Choroid plexus epithelial cell (primary cell): ENCODE measurements at regions not wholly inside any gene's neighbourhood (a gene's known extent, or its start where the extent isn't known, plus 50 kb on each side); places are given as distances from the start of the nearest gene placed in this dataset.

Experiments used
- DNase-seq: peaks from one replicate; pipeline ENCODE4 v3.0.0-alpha.2; 2010; ENCODE audit warnings: low read depth
- H3K4me3 ChIP-seq: 2 replicates; pipeline ENCODE4 v1.5.1; 2011; ENCODE audit warnings: low read depth, mild to moderate bottlenecking, control low read depth, low read length, moderate library complexity
- TF ChIP-seq, protein P1 (sequence below): conservative IDR thresholded peaks from 2 replicates; pipeline ENCODE4 v1.5.1; 2011; ENCODE audit warnings: low read depth, mild to moderate bottlenecking, control low read depth, inconsistent platforms, low read length, moderate library complexity

DNA sequence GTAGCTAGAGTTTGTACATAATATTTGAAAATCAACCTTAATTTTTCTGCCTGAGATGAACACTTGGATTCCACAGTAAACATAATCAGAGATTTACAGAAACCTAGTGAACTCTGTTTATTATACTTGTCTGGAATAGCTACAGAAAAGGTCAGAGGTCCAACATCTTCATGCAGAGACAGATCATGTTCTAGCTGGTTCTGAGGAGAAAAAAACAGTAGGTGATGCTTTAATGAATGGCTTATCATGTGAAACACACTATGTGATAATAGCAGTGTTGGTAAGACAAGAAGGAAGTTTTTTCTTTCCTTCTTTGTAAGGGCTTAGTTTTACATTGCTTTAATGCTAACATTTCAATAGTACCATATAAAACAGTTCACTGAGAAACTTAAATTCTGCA lies 846.4 kb upstream of the ZEB2 start:
- DNase-seq = peak; percentile 8
- TF ChIP-seq, protein P1, sequence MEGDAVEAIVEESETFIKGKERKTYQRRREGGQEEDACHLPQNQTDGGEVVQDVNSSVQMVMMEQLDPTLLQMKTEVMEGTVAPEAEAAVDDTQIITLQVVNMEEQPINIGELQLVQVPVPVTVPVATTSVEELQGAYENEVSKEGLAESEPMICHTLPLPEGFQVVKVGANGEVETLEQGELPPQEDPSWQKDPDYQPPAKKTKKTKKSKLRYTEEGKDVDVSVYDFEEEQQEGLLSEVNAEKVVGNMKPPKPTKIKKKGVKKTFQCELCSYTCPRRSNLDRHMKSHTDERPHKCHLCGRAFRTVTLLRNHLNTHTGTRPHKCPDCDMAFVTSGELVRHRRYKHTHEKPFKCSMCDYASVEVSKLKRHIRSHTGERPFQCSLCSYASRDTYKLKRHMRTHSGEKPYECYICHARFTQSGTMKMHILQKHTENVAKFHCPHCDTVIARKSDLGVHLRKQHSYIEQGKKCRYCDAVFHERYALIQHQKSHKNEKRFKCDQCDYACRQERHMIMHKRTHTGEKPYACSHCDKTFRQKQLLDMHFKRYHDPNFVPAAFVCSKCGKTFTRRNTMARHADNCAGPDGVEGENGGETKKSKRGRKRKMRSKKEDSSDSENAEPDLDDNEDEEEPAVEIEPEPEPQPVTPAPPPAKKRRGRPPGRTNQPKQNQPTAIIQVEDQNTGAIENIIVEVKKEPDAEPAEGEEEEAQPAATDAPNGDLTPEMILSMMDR = no peak
- H3K4me3 ChIP-seq = no peak overlapping the region

DNA sequence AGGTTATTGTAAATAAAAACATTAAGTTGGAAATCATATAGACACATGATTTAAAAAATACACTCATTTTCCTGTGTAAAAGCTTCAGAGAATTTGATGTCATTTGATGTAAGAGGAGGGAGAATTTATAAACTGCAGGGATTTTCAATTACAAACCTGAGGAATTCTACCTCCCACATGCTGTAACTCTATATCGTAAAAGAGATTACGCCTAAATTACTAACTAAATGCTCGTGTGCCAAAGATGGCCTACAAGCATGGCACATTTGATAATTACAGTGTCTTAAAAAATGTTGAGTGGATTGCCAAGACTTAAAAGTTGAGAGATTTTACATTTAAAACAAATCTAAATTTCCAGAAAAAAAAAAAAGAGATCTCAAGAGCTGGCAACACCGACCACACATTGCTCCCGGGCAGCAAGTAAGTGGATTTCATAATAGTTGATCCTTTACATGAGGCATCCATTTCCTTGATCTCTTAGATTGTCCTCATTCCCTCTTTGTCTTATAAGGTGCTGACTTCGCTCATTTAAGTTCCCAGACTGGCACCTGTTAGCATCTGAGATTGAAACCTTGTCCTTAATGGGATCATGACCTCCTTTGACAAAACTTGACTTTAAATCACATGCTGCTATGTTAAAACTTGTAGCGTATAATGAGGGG lies 840.3 kb upstream of the ZEB2 start:
- no peak for DNase-seq
- no peak overlapping the region for H3K4me3 ChIP-seq

DNA sequence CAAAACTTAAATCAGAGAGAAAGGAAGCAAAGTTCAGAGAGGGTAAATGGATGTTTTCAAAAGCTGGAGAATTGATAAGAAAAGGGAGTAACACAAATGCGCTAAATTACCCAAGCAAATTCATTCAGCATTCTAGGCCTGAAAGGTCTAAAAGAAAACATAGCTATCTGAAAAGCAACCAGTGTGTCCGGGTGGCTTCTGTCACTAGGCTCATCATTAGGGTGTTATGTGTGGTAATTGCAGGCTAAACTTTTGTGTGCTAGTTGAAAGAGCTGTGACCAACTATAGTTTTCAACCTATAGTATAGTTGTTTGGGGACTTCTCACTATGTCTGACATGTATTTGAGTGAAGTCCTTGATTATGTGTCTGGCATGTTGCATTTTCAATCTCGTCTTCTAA lies 839.6 kb upstream of the ZEB2 start:
- no peak overlapping the region for H3K4me3 ChIP-seq
- DNase-seq = no peak
- TF ChIP-seq, protein P1 = no peak

More for the DNA sequence above, 840.3 kb upstream of the ZEB2 start:
- TF ChIP-seq, protein P1 = no peak

DNA sequence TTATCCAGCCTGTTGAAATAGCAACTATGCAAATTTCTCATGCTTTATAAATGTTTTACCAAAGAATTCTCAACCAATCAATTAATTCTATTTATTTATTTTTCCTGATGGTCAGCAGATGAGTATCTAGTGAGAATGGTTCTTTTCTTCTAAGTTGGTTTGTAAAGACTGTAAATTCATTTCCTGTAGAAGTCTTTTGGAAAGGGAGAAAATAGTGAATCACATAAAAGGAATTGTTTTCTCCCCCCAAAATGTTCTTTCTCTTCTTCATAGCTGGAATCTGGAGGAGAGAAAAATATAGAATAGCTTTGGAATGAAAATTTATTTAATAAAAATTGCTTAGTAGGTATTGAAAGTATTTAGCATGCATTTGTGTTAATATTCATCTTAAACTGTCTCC lies 836.1 kb upstream of the ZEB2 start:
- TF ChIP-seq, protein P1 = no peak
- no peak overlapping the region for H3K4me3 ChIP-seq
- no peak for DNase-seq

DNA sequence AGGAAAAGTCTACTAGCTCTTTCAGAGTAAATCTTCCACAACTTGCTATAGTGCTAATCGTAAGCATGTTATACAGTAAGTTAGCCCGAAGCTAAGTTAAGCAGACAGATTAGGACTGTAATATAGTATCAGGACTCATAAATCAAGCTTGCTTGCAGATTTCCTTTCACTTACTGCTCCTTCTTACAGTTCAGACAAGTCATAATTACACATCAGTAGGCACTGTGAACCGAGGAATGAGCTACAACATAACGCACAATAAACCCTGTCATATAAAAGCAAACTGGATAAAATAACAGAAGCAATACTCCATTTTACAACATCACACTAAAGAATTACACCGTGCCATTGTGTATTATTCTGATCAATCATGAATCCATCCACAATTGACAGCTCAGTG lies 832.6 kb upstream of the ZEB2 start:
- DNase-seq = no peak
- H3K4me3 ChIP-seq = no peak overlapping the region
- TF ChIP-seq, protein P1 = no peak

DNA sequence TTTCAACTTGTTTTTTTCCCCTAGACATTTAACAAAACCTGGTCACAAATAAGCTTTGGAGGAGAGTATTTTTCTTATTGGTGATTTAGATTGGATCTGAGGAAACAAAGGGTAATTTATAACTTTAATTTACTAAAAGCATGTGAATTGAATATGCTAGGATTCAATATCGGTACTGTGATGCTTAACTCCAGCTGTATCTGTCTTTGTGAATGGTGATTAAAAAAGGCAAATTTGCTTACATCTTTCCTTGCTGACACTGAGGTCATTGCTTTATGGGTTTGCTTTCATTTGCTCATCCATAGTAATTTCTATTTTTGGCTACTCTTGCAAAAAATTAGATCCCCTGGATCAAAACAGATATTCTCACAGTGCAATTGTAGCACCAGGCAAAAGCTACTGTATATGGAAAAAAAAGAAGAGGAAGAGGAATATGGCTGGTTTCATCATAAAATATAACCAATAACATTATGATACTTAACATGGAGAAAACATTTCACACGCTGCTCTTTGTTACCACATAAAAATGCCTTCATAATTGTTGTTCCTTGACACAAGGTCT lies 832.0 kb upstream of the ZEB2 start:
- TF ChIP-seq, protein P1 = no peak
- DNase-seq = no peak
- no peak overlapping the region for H3K4me3 ChIP-seq

DNA sequence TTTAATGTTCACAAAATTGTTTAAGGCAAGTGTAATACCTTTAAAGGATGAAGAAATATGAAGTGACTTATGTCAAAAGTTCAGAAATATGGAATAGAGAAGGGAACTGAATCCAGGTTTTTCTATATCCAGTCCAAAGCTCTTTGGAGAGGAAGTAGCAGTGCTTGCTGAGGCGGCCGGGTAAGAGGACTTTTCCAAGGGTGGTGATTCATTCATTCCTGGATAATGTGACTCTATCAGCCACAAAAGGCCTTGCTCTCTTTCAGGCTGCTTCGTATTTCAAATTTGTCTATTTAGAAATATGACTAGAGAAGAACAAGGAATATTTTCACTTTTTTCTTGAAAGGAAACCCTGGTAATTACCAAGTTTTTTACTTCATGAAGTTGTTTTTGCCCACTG lies 830.1 kb upstream of the ZEB2 start:
- TF ChIP-seq, protein P1 = no peak
- DNase-seq = peak; percentile 60
- no peak overlapping the region for H3K4me3 ChIP-seq
